ENCODE measurements at regions not wholly inside any gene's neighbourhood (a gene's known extent, or its start where the extent isn't known, plus 50 kb on each side); places are given as distances from the start of the nearest gene placed in this dataset.

GRCh38 chr7:42628054-42628453 lies 283.8 kb downstream of the C7orf25 start:
- no peak overlapping the region for H3K27ac ChIP-seq
- no peaks in the 10 kb centered on the region for H3K27me3 ChIP-seq
- DNase-seq, result no peak
- no peaks in the 10 kb centered on the region for H3K4me1 ChIP-seq
- H3K9ac ChIP-seq (ENCODE audit: low read depth in 2 of 2, low read length in 2 of 2), result no peak overlapping the region
- no peaks in the 10 kb centered on the region for H3K36me3 ChIP-seq
- intact Hi-C loops (cut with DNase I), result no loop called here
- H3K4me3 ChIP-seq, result no peak overlapping the region
- no peaks in the 10 kb centered on the region for H3K9me3 ChIP-seq
- TF ChIP-seq, protein P1, sequence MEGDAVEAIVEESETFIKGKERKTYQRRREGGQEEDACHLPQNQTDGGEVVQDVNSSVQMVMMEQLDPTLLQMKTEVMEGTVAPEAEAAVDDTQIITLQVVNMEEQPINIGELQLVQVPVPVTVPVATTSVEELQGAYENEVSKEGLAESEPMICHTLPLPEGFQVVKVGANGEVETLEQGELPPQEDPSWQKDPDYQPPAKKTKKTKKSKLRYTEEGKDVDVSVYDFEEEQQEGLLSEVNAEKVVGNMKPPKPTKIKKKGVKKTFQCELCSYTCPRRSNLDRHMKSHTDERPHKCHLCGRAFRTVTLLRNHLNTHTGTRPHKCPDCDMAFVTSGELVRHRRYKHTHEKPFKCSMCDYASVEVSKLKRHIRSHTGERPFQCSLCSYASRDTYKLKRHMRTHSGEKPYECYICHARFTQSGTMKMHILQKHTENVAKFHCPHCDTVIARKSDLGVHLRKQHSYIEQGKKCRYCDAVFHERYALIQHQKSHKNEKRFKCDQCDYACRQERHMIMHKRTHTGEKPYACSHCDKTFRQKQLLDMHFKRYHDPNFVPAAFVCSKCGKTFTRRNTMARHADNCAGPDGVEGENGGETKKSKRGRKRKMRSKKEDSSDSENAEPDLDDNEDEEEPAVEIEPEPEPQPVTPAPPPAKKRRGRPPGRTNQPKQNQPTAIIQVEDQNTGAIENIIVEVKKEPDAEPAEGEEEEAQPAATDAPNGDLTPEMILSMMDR (IDR thresholded peaks at IDR 0.05), result no peak

GRCh38 chr7:42627626-42628025 lies 284.2 kb downstream of the C7orf25 start:
- H3K9ac ChIP-seq (ENCODE audit: low read depth in 2 of 2, low read length in 2 of 2), result no peak overlapping the region
- no peaks in the 10 kb centered on the region for H3K9me3 ChIP-seq
- TF ChIP-seq, protein P1 (IDR thresholded peaks at IDR 0.05), result no peak
- no peaks in the 10 kb centered on the region for H3K36me3 ChIP-seq
- H3K27ac ChIP-seq, result no peak overlapping the region
- no peak for DNase-seq
- no peaks in the 10 kb centered on the region for H3K27me3 ChIP-seq
- H3K4me1 ChIP-seq, result no peaks in the 10 kb centered on the region
- intact Hi-C loops (cut with DNase I), result no loop called here
- H3K4me3 ChIP-seq, result no peak overlapping the region

- Histone ChIP-seq H3K27ac (no peak overlapping the region), H3K36me3 (no peaks in the 10 kb centered on the region), H3K9ac (ENCODE audit: low read depth in 2 of 2, low read length in 2 of 2) (no peak overlapping the region), H3K27me3 (no peaks in the 10 kb centered on the region), H3K9me3 (no peaks in the 10 kb centered on the region), H3K4me1 (no peaks in the 10 kb centered on the region), H3K4me3 (no peak overlapping the region)
- intact Hi-C loops (cut with DNase I), result no loop called here
- TF ChIP-seq, protein P1 (IDR thresholded peaks at IDR 0.05), result no peak
- DNase-seq, result no peak
Observed at GRCh38 chr7:42627101-42627500, 284.8 kb downstream of the C7orf25 start.

GRCh38 chr7:42625421-42625820 lies 286.4 kb downstream of the C7orf25 start:
- no peaks in the 10 kb centered on the region for H3K27me3 ChIP-seq
- no peak overlapping the region for H3K27ac ChIP-seq
- TF ChIP-seq, protein P1 (IDR thresholded peaks at IDR 0.05), result no peak
- H3K36me3 ChIP-seq, result no peaks in the 10 kb centered on the region
- no peaks in the 10 kb centered on the region for H3K9me3 ChIP-seq
- H3K4me3 ChIP-seq, result no peak overlapping the region
- intact Hi-C loops (cut with DNase I), result no loop called here
- DNase-seq, result no peak
- H3K4me1 ChIP-seq, result no peaks in the 10 kb centered on the region
- no peak overlapping the region for H3K9ac ChIP-seq (ENCODE audit: low read depth in 2 of 2, low read length in 2 of 2)

GRCh38 chr7:42624471-42624870 lies 287.4 kb downstream of the C7orf25 start:
- TF ChIP-seq, protein P1 (IDR thresholded peaks at IDR 0.05), result no peak

More at GRCh38 chr7:42624471-42624870, 287.4 kb downstream of the C7orf25 start:
- Histone ChIP-seq H3K27ac (no peak overlapping the region), H3K9ac (ENCODE audit: low read depth in 2 of 2, low read length in 2 of 2) (no peak overlapping the region), H3K9me3 (no peaks in the 10 kb centered on the region), H3K36me3 (no peaks in the 10 kb centered on the region), H3K4me3 (no peak overlapping the region), H3K27me3 (no peaks in the 10 kb centered on the region), H3K4me1 (no peaks in the 10 kb centered on the region)
- intact Hi-C loops (cut with DNase I), result no loop called here
- DNase-seq, result no peak

All from colonic mucosa (tissue), 4 donors.